A549 (cell line): ENCODE measurements at regions not wholly inside any gene's neighbourhood (a gene's known extent, or its start where the extent isn't known, plus 50 kb on each side); places are given as distances from the start of the nearest gene placed in this dataset.

Experiments used
- CHD4 ChIP-seq: fragments of 200-600 bp; sonication (generic); IDR thresholded peaks from 2 replicates; pipeline ENCODE4 v1.6.1; 2016; ENCODE audit warnings: antibody characterized with exemption, mild to moderate bottlenecking, borderline replicate concordance
- CTCF ChIP-seq: fragments of >200 bp; sonication (Bioruptor Twin); formaldehyde crosslinking; IDR thresholded peaks from 3 replicates; pipeline ENCODE4 v1.5.1; 2016
- EP300 ChIP-seq, 2 experiments: fragments of >200 bp; sonication (Bioruptor Twin); formaldehyde crosslinking; IDR thresholded peaks; 2 replicates in 1 of 2; 3 replicates in 1 of 2; pipeline ENCODE4 v1.6.1; 2016 to 2017
- HDAC2 ChIP-seq: fragments of 200-600 bp; sonication (generic); IDR thresholded peaks from 2 replicates; pipeline ENCODE4 v1.6.1; 2016
- HEYL ChIP-seq: fragments of 250-450 bp; sonication (Bioruptor Pico); IDR thresholded peaks from 2 replicates; pipeline ENCODE4 v1.8.0; 2021; ENCODE audit warnings: mild to moderate bottlenecking, moderate library complexity
- HOXA7 ChIP-seq: fragments of 250-450 bp; sonication (Bioruptor Pico); IDR thresholded peaks from 2 replicates; pipeline ENCODE4 v1.5.0; 2020; ENCODE audit warnings: mild to moderate bottlenecking, moderate library complexity
- JUN ChIP-seq, 2 experiments: fragments of >200 bp; sonication (Bioruptor Twin); formaldehyde crosslinking; IDR thresholded peaks; 2 replicates in 1 of 2; 3 replicates in 1 of 2; pipeline ENCODE4 v1.6.1; 2016 to 2017
- MAX ChIP-seq: IDR thresholded peaks from 2 replicates; pipeline ENCODE4 v1.6.1; 2012
- MYC ChIP-seq: IDR thresholded peaks from 2 replicates; pipeline ENCODE4 v1.6.1; 2012; ENCODE audit warnings: mild to moderate bottlenecking, inconsistent platforms, low read length, improper control_type of control experiment, borderline replicate concordance
- RNF2 ChIP-seq: fragments of 200-600 bp; sonication (generic); IDR thresholded peaks from 2 replicates; pipeline ENCODE4 v1.6.1; 2016; ENCODE audit warnings: low read depth, mild to moderate bottlenecking, antibody characterized with exemption, moderate library complexity, borderline replicate concordance
- TP53 ChIP-seq: fragments of 250-450 bp; sonication (Bioruptor Pico); IDR thresholded peaks from 2 replicates; pipeline ENCODE4 v1.5.0; 2021; ENCODE audit warnings: mild to moderate bottlenecking, moderate library complexity

- TF ChIP-seq CTCF (no peak), TP53 (CRISPR knock-in tag) (no peak), EP300 (IDR thresholded peaks at IDR 0.05) (no peak), MYC (no peak), CHD4 (no peak), JUN (IDR thresholded peaks at IDR 0.05) (no peak), HDAC2 (no peak), HOXA7 (CRISPR knock-in tag) (no peak), HEYL (CRISPR knock-in tag) (no peak), MAX (no peak), RNF2 (no peak)
Observed at GRCh38 chr4:10276152-10276551, 159.6 kb upstream of the WDR1 start.
